Fibroblast of skin of right quadriceps (primary cell): ENCODE measurements at regions not wholly inside any gene's neighbourhood (a gene's known extent, or its start where the extent isn't known, plus 50 kb on each side); places are given as distances from the start of the nearest gene placed in this dataset.

Experiments
- DNase-seq: peaks from one replicate; pipeline ENCODE4 v3.0.0-alpha.2; 2013

DNA sequence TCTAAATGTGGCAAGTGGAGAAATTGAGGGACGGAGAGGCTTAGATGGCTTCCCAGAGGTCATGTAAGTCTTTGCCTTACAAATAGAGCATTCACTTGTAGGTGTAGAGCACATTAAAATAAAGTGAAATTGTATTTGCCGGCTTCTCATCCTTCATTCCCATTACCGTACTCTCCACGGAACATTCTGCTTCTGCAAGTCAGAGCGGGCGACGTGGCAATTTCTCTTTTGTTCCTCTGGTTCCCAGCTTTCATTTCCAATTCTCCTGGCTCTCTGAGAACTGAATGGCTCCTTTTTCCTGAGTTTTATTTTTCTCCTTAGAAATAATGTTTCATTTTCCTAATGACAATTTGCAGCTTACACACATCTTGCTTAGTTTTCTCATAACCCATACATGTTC, 51.3 kb upstream of the PFKP start:
- DNase-seq: no peak

DNA sequence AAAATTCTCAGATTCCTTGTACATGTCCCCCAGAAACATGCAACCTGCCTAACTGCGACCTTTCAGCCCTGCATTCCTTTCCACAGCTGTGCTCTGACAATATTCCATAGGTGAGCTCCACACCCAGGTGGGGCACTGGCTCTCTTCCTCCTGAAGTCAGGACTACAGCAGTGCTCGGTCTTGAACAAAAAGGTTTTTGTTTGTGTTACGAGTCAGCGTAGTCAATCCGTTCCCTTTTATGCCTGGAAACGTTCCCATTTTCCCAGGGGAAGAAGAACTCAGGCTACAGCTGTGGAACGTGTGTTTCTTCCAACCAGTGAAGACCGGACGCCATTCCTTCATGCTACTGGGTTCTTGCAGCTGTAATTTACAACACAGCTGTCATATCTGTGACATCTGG, 52.4 kb upstream of the PFKP start:
- no peak for DNase-seq

GRCh38 chr10:3012223-3012622, 55.1 kb upstream of the PFKP start:
- no peak for DNase-seq

DNA sequence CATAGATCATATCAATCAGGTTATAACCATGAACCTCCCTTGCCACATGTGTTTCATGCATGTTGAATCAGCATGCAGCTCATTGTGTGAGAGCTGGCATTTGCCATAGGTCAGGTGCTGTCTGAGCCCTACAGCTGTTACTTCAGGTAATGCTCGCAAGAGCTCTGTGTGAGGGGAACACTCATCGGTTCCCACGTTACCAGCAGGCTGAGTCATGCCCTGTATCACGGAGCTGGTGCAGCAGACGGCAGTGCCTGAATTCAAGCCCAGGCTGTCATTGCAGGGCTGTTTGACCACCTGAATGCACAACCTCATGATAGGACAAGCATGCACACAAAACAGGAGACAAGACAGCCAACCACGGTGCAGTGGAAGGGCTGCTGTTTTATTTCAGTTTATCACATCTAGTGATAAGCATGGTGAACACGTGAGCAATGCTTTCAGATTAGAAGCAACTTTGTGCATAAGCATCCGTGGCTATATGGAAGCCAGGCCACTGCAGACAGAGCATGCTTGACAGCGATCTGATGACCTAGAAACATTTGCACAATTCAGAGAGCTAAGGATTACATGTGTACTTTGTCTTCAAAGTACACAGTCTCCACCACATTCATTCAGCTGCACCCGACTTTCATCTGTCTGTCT, 56.4 kb upstream of the PFKP start:
- no peak for DNase-seq

- no peak for DNase-seq
These were observed 57.0 kb upstream of the PFKP start for GRCh38 chr10:3010334-3010733.

DNA sequence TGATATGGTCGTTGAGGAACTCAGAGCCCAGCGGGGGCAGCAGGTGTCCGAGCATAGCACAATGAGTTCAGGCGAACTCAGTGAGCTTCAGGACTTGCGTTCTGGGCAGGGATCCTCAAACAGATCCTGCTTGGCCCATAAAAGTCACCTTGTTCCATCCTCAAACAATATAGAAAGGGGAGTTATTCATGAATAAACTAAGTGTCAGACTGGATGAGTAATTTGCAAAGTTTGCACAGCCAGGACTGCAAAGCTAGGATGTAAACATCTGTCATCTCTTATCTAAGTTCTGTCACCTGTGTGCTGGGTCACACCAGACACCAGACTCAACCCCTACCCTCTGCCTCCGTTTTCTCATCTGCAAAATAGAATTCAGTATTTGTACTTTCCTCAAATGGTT, 58.0 kb upstream of the PFKP start:
- DNase-seq: no peak

DNA sequence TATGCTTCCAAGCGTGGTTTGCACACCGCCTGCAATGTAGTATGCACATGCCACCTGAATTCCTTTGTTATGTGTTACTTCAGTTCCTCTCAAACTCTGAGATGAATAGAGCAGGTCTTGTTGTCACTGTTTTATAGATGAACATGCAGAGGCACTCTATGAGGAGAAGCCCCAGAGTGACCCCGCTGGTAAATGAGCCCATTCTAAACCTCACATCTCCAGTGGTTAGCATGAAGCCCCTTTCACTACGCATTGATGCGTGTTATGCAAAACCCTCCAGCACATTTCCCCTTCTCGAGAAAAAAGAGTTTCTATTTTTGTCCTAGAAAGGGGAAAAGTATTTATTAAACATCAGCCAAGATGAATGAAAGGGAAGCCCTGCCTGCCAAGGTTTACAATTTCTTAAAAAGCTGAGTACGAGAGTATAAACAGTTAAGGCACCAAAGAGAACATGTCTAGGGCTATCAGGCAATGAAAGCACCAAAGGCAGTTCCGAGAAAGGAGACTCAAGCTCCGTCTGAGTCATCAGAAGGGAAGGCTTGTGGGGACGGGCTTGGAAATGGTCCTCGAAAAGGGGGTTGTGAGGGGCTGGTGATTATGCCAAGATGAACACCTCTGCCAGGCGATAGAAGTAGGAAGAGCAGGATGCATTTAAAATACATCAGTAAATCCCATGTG, 58.7 kb upstream of the PFKP start:
- no peak for DNase-seq

GRCh38 chr10:3006607-3007006, 60.7 kb upstream of the PFKP start:
- no peak for DNase-seq

- no peak for DNase-seq
These were observed 61.3 kb upstream of the PFKP start for GRCh38 chr10:3006093-3006492.

GRCh38 chr10:3002304-3002703, 65.0 kb upstream of the PFKP start:
- no peak for DNase-seq

GRCh38 chr10:3000048-3000447, 67.3 kb upstream of the PFKP start:
- no peak for DNase-seq

- DNase-seq: peak; percentile 76
These were observed 73.0 kb upstream of the PFKP start for GRCh38 chr10:2994221-2994961.

GRCh38 chr10:2993636-2994035, 73.7 kb upstream of the PFKP start:
- no peak for DNase-seq

GRCh38 chr10:2992401-2993198, 74.7 kb upstream of the PFKP start:
- DNase-seq: no peak

- no peak for DNase-seq
These were observed 76.6 kb upstream of the PFKP start for GRCh38 chr10:2990764-2991163.

- DNase-seq: no peak
These were observed 77.9 kb upstream of the PFKP start for GRCh38 chr10:2989292-2989947.

DNA sequence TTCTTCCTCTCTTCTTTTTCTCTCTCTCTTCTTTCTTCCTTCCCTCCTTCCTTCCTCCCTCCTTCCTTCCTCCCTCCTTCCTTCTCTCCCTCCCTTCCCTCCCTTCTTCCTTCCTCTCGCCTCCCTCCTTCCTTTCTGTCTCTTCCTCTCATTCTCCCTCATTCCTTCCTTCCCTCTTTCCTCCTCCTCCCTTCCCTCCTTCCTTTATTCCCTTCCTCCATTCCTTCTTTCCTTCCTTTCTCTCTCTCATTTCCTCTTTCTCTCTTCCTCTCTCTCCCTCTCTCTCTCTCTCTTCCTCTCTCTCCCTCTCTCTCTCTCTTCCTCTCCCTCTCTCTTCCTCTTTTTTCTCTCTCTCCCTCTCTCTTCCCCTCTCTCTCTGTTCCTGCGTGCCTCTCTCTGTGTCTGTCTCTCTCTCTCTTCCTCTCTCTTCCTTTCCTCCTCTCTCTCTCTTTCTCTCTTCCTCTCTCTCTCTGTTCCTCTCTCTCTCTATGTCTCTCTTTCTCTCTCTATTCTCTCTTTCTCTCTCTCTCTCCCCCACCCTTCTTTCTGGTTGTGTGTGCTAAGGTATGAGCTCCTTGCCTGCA, 80.1 kb upstream of the PFKP start:
- no peak for DNase-seq

- no peak for DNase-seq
These were observed 81.0 kb upstream of the PFKP start for GRCh38 chr10:2986391-2986801.

DNA sequence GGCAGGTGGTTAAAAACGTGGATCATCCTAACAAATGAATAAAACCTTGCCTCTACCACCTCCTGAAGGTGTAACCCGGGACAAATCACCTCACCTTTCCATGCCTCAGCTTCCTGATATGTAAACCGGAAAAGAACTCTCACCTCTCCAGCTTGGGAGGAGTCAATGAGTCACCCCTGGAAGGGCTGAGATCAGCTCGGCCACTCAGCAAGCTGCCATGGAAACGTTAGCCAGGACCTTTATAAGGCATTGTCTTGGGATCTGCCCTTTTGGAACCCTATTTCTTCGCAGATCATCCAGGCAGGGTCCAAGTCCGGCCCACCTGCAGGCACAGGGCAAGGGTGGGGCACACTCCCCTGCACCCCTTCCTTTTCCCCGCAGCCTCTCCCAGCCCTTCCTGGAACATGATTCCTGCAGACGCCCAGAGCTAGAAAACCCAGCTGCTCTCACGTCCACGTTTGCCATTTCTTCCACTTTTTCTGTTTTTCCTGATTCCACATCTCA, 81.6 kb upstream of the PFKP start:
- peak; percentile 21 for DNase-seq

DNA sequence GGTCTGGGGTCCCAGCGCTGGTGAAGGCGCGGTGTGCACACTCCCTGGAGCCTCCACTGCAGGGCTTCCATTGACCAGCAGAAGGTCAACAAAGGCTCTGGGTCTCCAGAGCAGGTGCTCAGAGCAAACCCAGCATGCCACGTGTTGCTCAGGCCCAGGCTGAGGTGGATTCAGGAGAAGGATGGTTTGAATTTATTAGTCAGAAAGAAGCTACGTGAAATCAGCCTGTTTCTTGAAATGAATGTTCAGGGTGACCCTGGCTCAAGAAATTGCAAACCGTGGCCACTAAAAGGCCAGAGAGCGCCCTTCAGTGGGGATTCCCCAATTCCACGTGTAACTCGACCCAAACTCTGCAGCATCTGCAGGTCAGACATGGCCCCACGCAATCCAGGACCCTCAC, 82.7 kb upstream of the PFKP start:
- DNase-seq: no peak

DNA sequence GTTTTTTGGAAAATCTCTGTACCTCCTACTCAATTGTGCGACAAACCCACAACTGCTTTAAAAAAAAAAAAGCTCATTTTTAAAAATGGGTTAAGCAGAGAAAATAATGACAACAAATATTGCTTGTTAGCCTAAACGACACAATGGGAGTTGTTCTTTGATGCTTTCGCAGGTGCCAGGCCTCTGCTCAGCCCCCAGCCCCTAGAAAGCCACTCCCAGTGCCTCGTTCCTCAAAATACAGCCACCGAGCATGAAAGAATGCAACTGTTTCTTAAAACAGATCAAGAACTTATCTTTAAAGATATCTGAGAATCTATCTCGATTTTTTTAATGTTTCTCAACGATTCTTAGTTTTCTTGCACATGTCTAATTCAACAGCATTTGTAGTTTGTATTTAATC, 85.2 kb upstream of the PFKP start:
- DNase-seq: no peak

DNA sequence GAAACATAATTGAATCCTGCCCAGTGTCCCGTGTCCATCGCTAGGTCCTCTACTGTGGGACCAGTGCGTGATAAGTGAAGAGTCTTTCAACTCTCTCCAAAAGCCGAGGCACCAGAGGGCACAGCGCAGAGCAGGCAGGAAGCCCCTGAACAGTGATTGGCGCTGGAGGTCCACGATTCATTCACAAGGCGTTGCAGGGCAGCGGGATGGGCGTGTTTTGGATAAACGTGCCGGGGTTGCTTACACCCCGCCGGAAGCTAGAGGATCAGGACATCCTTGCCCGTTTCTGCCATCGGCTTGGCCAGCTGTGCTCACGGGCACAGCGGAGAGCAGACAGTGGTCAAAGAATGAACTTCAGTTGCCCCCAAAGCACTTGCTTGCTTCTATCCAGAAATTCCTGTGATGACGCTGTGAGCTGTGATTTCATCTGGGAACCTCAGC, 86.0 kb upstream of the PFKP start:
- no peak for DNase-seq
